LNCaP clone FGC (cell line): ENCODE measurements at regions not wholly inside any gene's neighbourhood (a gene's known extent, or its start where the extent isn't known, plus 50 kb on each side); places are given as distances from the start of the nearest gene placed in this dataset.

ENCODE experiments used
- DNase-seq: peaks from one replicate; pipeline ENCODE4 v3.0.0-alpha.2; 2011; ENCODE audit warnings: low read depth
- H3K4me3 ChIP-seq: 2 replicates; pipeline ENCODE4 v1.5.1; 2011; ENCODE audit warnings: mild to moderate bottlenecking, low read depth, low read length, control low read depth
- CTCF ChIP-seq: IDR thresholded peaks from 2 replicates; pipeline ENCODE4 v1.5.1; 2012; ENCODE audit warnings: mild to moderate bottlenecking; ENCODE audit not compliant: control insufficient read depth, insufficient read depth; ENCODE audit errors: extremely low read depth

DNA sequence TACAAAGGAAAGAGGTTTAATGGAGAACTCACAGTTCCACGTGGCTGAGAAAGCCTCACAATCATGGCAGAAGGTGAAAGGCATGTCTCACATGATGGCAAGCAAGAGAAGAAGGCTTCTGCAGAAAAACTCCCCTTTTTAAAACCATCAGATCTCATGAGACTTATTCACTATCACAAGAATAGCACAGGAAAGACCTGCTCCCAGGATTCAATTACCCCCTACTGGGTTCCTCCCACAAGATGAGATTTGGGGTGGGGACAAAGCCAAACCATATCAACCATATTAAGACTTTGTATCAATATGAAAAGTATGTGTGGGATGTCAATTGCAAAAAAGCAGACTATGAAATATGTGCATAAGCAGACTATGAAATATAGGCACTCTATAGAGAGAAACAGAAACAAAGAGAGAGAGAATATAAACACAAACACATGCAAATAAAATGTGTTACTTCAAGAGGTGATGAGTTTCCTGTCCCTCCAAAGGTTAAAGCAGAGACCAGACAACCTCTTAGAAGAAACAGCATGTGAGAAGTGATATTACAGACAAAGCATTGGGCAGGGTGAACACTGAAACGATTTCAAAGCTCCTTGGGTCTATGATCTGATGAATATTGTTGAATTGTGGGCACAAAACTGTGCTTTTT is 151.2 kb upstream of the KRR1 start:
- no peak for DNase-seq
- no peak overlapping the region for H3K4me3 ChIP-seq
- TF ChIP-seq CTCF: no peak

DNA sequence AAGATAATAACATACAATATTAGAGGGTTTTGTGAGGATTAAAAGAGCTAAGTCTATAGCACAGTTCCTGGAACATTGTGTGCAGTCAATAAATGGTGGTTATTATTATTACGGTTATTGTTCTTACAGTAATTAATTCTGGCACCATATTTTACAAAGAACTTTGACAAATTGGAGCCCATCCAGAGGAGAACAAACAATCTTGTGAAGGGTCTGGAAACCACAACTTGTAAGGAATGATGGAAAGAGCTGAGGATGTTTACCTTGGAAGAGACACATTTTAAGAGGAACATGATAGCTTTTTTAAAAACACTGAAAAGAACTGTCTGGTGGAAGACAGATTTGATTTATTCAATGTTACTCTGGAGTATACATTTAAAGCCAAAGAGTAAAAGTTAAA is 150.5 kb upstream of the KRR1 start:
- no peak overlapping the region for H3K4me3 ChIP-seq
- TF ChIP-seq CTCF: no peak
- peak; percentile 14 for DNase-seq

GRCh38 chr12:75660805-75661404 is 149.5 kb upstream of the KRR1 start:
- no peak for DNase-seq
- H3K4me3 ChIP-seq: no peak overlapping the region
- no peak for TF ChIP-seq CTCF

DNA sequence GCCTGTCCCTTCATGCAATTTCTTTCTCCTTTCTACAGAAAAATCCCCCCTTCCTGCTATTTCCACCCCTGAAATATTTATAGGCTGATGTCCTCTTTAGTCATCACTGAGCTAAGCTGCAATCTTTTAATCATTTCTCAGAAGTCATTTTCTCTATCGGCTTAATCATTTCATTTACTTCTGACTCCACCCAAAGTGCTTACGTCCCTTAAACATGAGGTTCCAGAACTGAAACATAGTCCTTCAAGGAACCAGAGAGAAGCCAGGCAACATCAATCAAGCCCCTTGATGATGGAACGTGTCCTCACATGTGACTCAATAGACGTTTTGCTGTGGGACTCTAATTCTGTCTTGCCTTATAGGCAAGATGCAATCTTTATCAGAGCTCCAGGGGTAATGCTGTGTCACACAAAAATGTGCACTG is 148.7 kb upstream of the KRR1 start:
- no peak overlapping the region for H3K4me3 ChIP-seq
- no peak for TF ChIP-seq CTCF
- DNase-seq: no peak

- no peak for TF ChIP-seq CTCF
- no peak overlapping the region for H3K4me3 ChIP-seq
- DNase-seq: no peak
These were observed 147.8 kb upstream of the KRR1 start for GRCh38 chr12:75658901-75659823.

DNA sequence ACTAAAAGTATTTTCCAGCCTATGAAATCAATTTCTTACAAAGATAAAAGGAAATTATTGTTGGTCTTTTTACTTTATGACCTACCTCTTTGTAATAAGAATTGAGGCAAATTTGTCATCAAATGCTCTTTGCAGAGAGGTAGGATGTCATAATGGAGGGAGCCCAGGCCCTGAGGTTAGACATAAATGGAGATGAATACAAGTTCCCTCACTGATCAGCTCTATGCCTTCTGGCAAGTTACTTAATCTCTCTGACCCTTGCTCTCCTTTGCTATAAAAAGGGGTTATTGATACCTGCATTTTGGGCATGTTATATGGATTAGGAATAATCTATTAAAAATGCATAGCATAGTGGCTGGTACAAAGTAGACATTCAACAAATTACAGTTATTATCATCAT is 146.9 kb upstream of the KRR1 start:
- no peak overlapping the region for H3K4me3 ChIP-seq
- no peak for DNase-seq
- TF ChIP-seq CTCF: no peak
